ENCODE measurements at regions not wholly inside any gene's neighbourhood (a gene's known extent, or its start where the extent isn't known, plus 50 kb on each side); places are given as distances from the start of the nearest gene placed in this dataset.

GRCh38 chr6:85168146-85168545 lies 281.7 kb upstream of the NT5E start:
- Histone ChIP-seq H3K27ac (ENCODE audit: low read length) (no peak overlapping the region), H3K4me3 (ENCODE audit: low read length in 2 of 2) (no peak overlapping the region), H3K9ac (ENCODE audit: low read length in 2 of 2) (no peak overlapping the region), H3K36me3 (ENCODE audit: control insufficient read depth in 2 of 2, insufficient read depth in 2 of 2, low read length in 2 of 2) (no peaks in the 10 kb centered on the region), H3K4me1 (ENCODE audit: control insufficient read depth, insufficient read depth, low read length) (no peaks in the 10 kb centered on the region), H3K9me3 (ENCODE audit: control insufficient read depth in 2 of 2, low read length in 2 of 2) (no peaks in the 10 kb centered on the region), H3K27me3 (ENCODE audit: control insufficient read depth in 1 of 2, insufficient read depth in 2 of 2, low read length in 2 of 2) (no peaks in the 10 kb centered on the region)

DNA sequence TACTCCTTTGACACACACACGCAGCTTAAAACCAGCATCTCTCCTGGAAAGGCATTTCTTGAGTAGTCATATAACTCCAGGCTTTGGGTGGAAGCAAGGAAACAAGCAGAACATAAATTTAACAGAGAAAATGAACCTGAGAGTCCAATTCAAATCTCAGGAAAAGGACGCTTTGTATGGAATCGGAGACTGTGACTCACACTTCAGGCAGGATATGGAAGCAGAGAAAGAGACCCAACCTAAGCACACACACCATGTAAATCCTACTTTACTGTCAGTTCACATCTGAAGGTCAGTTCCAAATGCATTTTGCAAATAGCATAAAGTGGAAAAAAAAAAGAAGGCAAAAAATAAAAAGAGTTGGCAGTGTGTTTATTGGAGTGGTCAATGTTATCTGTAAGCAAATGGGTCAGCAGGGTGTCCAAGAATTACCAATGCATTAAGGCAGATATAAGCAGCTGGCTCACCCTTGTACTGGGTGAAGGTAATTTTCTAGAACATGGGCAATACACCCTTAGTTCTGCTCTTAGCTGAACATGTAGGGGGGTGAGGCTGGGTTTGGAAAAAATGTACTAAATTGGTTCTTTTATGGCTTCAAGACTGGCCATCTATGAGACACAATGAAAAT lies 283.7 kb upstream of the NT5E start:
- no peak overlapping the region for H3K4me3 ChIP-seq (ENCODE audit: low read length in 2 of 2)
- H3K9ac ChIP-seq (ENCODE audit: low read length in 2 of 2), result no peak overlapping the region
- no peaks in the 10 kb centered on the region for H3K27me3 ChIP-seq (ENCODE audit: control insufficient read depth in 1 of 2, insufficient read depth in 2 of 2, low read length in 2 of 2)
- H3K9me3 ChIP-seq (ENCODE audit: control insufficient read depth in 2 of 2, low read length in 2 of 2), result no peaks in the 10 kb centered on the region
- H3K4me1 ChIP-seq (ENCODE audit: control insufficient read depth, insufficient read depth, low read length), result no peaks in the 10 kb centered on the region
- H3K36me3 ChIP-seq (ENCODE audit: control insufficient read depth in 2 of 2, insufficient read depth in 2 of 2, low read length in 2 of 2), result no peaks in the 10 kb centered on the region
- no peak overlapping the region for H3K27ac ChIP-seq (ENCODE audit: low read length)

GRCh38 chr6:85163156-85164080 lies 286.5 kb upstream of the NT5E start:
- Histone ChIP-seq H3K4me1 (ENCODE audit: control insufficient read depth, insufficient read depth, low read length) (no peaks in the 10 kb centered on the region), H3K27me3 (ENCODE audit: control insufficient read depth in 1 of 2, insufficient read depth in 2 of 2, low read length in 2 of 2) (no peaks in the 10 kb centered on the region), H3K9ac (ENCODE audit: low read length in 2 of 2) (no peak overlapping the region), H3K9me3 (ENCODE audit: control insufficient read depth in 2 of 2, low read length in 2 of 2) (no peaks in the 10 kb centered on the region), H3K27ac (ENCODE audit: low read length) (no peak overlapping the region), H3K36me3 (ENCODE audit: control insufficient read depth in 2 of 2, insufficient read depth in 2 of 2, low read length in 2 of 2) (no peaks in the 10 kb centered on the region), H3K4me3 (ENCODE audit: low read length in 2 of 2) (no peak overlapping the region)

DNA sequence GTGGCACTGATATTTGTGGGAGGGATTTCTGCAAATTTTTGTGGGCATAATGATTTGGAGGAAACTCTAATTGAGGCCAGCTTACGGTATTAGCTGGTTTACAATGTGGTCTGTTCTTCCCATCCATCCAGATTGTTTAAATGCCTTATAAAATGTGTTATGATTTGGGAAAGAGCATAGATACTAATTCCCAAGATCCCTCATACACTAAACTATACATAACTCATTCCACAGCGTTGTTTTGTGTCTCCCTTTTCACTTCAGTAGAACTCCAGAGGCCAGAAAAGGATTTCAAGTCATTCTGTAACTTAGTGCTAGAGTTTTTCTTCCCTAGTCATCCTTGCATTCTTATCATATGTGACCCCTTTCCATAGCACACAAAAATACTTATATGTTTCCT lies 292.6 kb upstream of the NT5E start:
- H3K27ac ChIP-seq (ENCODE audit: low read length), result no peak overlapping the region
- H3K36me3 ChIP-seq (ENCODE audit: control insufficient read depth in 2 of 2, insufficient read depth in 2 of 2, low read length in 2 of 2), result no peaks in the 10 kb centered on the region
- no peak overlapping the region for H3K9ac ChIP-seq (ENCODE audit: low read length in 2 of 2)
- H3K27me3 ChIP-seq (ENCODE audit: control insufficient read depth in 1 of 2, insufficient read depth in 2 of 2, low read length in 2 of 2), result no peaks in the 10 kb centered on the region
- H3K4me1 ChIP-seq (ENCODE audit: control insufficient read depth, insufficient read depth, low read length), result no peaks in the 10 kb centered on the region
- peaks cover 0 to 3% of the 10 kb centered on the region in 2 donors for H3K9me3 ChIP-seq (ENCODE audit: control insufficient read depth in 2 of 2, low read length in 2 of 2)
- H3K4me3 ChIP-seq (ENCODE audit: low read length in 2 of 2), result no peak overlapping the region

DNA sequence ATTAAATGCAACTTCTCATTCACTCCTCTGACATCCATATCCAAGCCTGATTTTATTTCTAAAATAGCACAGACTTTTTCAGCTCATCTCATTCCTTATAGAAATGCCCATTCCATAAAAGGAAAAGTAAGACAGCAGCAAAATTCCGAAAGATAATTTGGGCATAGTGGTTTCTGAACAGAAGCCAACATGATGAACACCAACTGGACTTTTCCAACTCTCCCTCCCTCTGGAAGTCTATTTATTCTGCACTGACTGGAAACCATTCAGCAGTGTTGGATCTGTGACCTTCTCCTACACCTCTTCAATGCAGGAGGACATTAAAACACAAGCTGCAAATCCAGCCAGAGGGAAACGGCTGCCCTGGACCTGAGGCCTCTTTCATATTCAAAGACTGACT lies 306.2 kb upstream of the NT5E start:
- no peaks in the 10 kb centered on the region for H3K27me3 ChIP-seq (ENCODE audit: control insufficient read depth in 1 of 2, insufficient read depth in 2 of 2, low read length in 2 of 2)
- no peak overlapping the region for H3K27ac ChIP-seq (ENCODE audit: low read length)
- H3K9me3 ChIP-seq (ENCODE audit: control insufficient read depth in 2 of 2, low read length in 2 of 2), result no peaks in the 10 kb centered on the region
- no peak overlapping the region for H3K9ac ChIP-seq (ENCODE audit: low read length in 2 of 2)
- H3K4me1 ChIP-seq (ENCODE audit: control insufficient read depth, insufficient read depth, low read length), result no peaks in the 10 kb centered on the region
- H3K4me3 ChIP-seq (ENCODE audit: low read length in 2 of 2), result no peak overlapping the region
- H3K36me3 ChIP-seq (ENCODE audit: control insufficient read depth in 2 of 2, insufficient read depth in 2 of 2, low read length in 2 of 2), result no peaks in the 10 kb centered on the region

DNA sequence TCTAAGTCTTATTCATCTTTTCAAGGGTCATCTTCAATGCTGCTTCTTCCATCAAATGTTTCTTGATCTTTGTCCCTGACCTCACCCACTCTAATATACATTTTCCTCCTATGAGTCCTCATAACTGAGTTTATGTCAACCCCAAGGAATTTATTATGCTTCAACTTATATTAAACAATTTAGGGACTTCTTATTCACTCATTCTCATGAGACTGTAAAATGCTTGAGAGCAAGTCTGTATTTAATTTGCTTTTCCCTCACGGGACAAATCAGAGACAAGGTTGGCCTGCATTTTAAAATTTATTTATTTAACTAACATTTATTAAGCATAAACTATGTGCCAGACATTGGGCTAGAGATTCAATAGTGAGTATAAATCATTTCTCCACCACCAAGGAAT lies 312.0 kb upstream of the NT5E start:
- Histone ChIP-seq H3K27me3 (ENCODE audit: control insufficient read depth in 1 of 2, insufficient read depth in 2 of 2, low read length in 2 of 2) (no peaks in the 10 kb centered on the region), H3K9ac (ENCODE audit: low read length in 2 of 2) (no peak overlapping the region), H3K4me1 (ENCODE audit: control insufficient read depth, insufficient read depth, low read length) (no peaks in the 10 kb centered on the region), H3K36me3 (ENCODE audit: control insufficient read depth in 2 of 2, insufficient read depth in 2 of 2, low read length in 2 of 2) (no peaks in the 10 kb centered on the region), H3K9me3 (ENCODE audit: control insufficient read depth in 2 of 2, low read length in 2 of 2) (no peaks in the 10 kb centered on the region), H3K27ac (ENCODE audit: low read length) (no peak overlapping the region), H3K4me3 (ENCODE audit: low read length in 2 of 2) (no peak overlapping the region)

- no peaks in the 10 kb centered on the region for H3K4me1 ChIP-seq (ENCODE audit: control insufficient read depth, insufficient read depth, low read length)
- H3K27ac ChIP-seq (ENCODE audit: low read length), result no peak overlapping the region
- no peak overlapping the region for H3K9ac ChIP-seq (ENCODE audit: low read length in 2 of 2)
These were observed 313.6 kb upstream of the NT5E start for GRCh38 chr6:85136310-85136709.

DNA sequence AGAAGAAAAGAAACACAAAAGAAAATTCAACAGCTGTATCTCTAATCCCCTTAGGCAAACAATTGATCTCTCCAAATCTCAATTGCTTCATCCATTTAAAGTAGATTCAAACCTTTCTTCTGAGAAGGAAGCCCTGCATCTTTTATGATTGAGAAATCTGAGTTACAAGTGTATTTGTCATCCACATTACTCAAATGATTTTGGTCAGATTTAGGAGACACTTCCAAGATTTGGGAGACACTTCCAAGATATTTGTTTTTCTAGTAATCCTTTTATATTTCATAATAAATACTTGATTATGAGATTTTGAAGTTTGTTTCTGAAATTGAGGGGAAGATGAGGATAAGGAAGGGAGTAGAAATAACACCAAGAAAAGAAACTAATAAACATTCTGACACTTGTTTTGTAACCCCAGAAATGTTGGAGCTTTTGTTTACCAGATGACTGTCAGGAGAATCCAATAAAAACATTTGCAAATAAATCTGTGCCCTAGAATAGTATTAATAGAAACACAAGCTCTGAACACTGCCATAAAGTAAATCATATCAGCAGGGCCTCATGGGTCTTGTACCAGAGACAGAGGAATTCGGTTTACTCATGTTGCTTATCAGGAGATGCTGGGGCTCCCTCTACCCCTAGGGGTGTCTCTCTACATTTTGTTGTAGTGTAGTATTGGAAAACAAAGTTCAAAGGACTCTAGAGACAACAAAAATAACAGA lies 314.3 kb upstream of the NT5E start:
- no peak overlapping the region for H3K9ac ChIP-seq (ENCODE audit: low read length in 2 of 2)
- no peaks in the 10 kb centered on the region for H3K36me3 ChIP-seq (ENCODE audit: control insufficient read depth in 2 of 2, insufficient read depth in 2 of 2, low read length in 2 of 2)
- H3K4me1 ChIP-seq (ENCODE audit: control insufficient read depth, insufficient read depth, low read length), result no peaks in the 10 kb centered on the region
- H3K27ac ChIP-seq (ENCODE audit: low read length), result no peak overlapping the region
- H3K9me3 ChIP-seq (ENCODE audit: control insufficient read depth in 2 of 2, low read length in 2 of 2), result no peaks in the 10 kb centered on the region
- no peaks in the 10 kb centered on the region for H3K27me3 ChIP-seq (ENCODE audit: control insufficient read depth in 1 of 2, insufficient read depth in 2 of 2, low read length in 2 of 2)
- no peak overlapping the region for H3K4me3 ChIP-seq (ENCODE audit: low read length in 2 of 2)

More at GRCh38 chr6:85136310-85136709, 313.6 kb upstream of the NT5E start:
- Histone ChIP-seq H3K4me3 (ENCODE audit: low read length in 2 of 2) (no peak overlapping the region), H3K9me3 (ENCODE audit: control insufficient read depth in 2 of 2, low read length in 2 of 2) (no peaks in the 10 kb centered on the region), H3K27me3 (ENCODE audit: control insufficient read depth in 1 of 2, insufficient read depth in 2 of 2, low read length in 2 of 2) (no peaks in the 10 kb centered on the region), H3K36me3 (ENCODE audit: control insufficient read depth in 2 of 2, insufficient read depth in 2 of 2, low read length in 2 of 2) (no peaks in the 10 kb centered on the region)

DNA sequence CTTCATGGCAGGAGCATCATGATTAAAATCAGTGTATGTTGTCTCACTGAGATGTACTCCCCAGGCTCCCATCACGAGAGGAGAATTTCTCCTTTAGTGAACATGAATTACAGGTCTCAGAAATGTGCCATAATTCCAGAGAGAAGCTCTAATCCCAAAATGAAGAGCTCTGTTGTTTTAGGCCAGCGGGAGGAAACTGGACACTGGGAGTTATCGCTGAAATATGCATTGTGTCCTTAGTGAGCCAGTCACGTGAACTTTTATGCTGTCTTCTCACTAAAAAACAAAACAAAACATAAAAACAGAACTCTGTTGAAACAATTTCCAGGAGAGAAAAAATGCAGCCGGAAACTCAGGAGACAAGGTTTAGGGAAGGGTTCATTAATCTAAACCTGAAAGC lies 315.7 kb upstream of the NT5E start:
- no peak overlapping the region for H3K27ac ChIP-seq (ENCODE audit: low read length)
- no peaks in the 10 kb centered on the region for H3K4me1 ChIP-seq (ENCODE audit: control insufficient read depth, insufficient read depth, low read length)
- H3K9ac ChIP-seq (ENCODE audit: low read length in 2 of 2), result no peak overlapping the region
- no peaks in the 10 kb centered on the region for H3K27me3 ChIP-seq (ENCODE audit: control insufficient read depth in 1 of 2, insufficient read depth in 2 of 2, low read length in 2 of 2)
- no peaks in the 10 kb centered on the region for H3K36me3 ChIP-seq (ENCODE audit: control insufficient read depth in 2 of 2, insufficient read depth in 2 of 2, low read length in 2 of 2)
- H3K4me3 ChIP-seq (ENCODE audit: low read length in 2 of 2), result no peak overlapping the region
- H3K9me3 ChIP-seq (ENCODE audit: control insufficient read depth in 2 of 2, low read length in 2 of 2), result no peaks in the 10 kb centered on the region

GRCh38 chr6:85132091-85132490 lies 317.8 kb upstream of the NT5E start:
- peaks cover 0 to 5% of the 10 kb centered on the region in 2 donors for H3K27me3 ChIP-seq (ENCODE audit: control insufficient read depth in 1 of 2, insufficient read depth in 2 of 2, low read length in 2 of 2)
- no peaks in the 10 kb centered on the region for H3K9me3 ChIP-seq (ENCODE audit: control insufficient read depth in 2 of 2, low read length in 2 of 2)
- no peaks in the 10 kb centered on the region for H3K4me1 ChIP-seq (ENCODE audit: control insufficient read depth, insufficient read depth, low read length)
- no peaks in the 10 kb centered on the region for H3K36me3 ChIP-seq (ENCODE audit: control insufficient read depth in 2 of 2, insufficient read depth in 2 of 2, low read length in 2 of 2)
- H3K27ac ChIP-seq (ENCODE audit: low read length), result no peak overlapping the region
- H3K4me3 ChIP-seq (ENCODE audit: low read length in 2 of 2), result no peak overlapping the region
- H3K9ac ChIP-seq (ENCODE audit: low read length in 2 of 2), result no peak overlapping the region

Measured in stomach smooth muscle (tissue), 2 donors.